ENCODE measurements at regions not wholly inside any gene's neighbourhood (a gene's known extent, or its start where the extent isn't known, plus 50 kb on each side); places are given as distances from the start of the nearest gene placed in this dataset.

DNA sequence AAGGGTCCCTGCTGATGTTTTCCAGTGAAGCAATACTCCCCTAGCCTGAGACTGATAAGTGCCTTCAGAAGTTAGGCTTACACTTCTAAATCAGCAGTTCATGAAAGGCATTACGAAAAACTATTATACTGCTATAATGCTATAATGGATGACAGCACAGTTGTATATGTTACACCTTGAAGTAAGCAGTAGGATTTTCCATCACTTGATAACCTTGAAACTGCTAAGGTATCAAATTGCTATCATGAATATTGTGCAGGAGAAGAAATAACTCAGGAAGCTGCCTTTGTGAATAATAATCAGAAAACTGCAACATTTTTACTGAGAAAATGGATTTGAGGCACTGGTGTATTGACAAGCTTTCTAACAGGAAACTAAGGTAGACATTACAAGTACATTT, 142.3 kb downstream of the HNMT start:
- no peak overlapping the region for H3K4me3 ChIP-seq (ENCODE audit: low read length in 3 of 3)
- no peaks in the 10 kb centered on the region for H3K4me1 ChIP-seq (ENCODE audit: control insufficient read depth in 2 of 3, insufficient read depth in 2 of 3, low read depth in 1 of 3, low read length in 3 of 3)
- no peaks in the 10 kb centered on the region for H3K27me3 ChIP-seq (ENCODE audit: control insufficient read depth, insufficient read depth, low read length)
- TF ChIP-seq, protein P1, sequence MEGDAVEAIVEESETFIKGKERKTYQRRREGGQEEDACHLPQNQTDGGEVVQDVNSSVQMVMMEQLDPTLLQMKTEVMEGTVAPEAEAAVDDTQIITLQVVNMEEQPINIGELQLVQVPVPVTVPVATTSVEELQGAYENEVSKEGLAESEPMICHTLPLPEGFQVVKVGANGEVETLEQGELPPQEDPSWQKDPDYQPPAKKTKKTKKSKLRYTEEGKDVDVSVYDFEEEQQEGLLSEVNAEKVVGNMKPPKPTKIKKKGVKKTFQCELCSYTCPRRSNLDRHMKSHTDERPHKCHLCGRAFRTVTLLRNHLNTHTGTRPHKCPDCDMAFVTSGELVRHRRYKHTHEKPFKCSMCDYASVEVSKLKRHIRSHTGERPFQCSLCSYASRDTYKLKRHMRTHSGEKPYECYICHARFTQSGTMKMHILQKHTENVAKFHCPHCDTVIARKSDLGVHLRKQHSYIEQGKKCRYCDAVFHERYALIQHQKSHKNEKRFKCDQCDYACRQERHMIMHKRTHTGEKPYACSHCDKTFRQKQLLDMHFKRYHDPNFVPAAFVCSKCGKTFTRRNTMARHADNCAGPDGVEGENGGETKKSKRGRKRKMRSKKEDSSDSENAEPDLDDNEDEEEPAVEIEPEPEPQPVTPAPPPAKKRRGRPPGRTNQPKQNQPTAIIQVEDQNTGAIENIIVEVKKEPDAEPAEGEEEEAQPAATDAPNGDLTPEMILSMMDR (IDR thresholded peaks at IDR 0.05; ENCODE audit: borderline replicate concordance, extremely low read depth, insufficient read depth), result no peak
- H3K9ac ChIP-seq (ENCODE audit: low read length in 3 of 3), result no peak overlapping the region
- FAIRE-seq, result no peak
- no peak overlapping the region for H3K27ac ChIP-seq (ENCODE audit: low read depth in 2 of 2, low read length in 2 of 2)
- H3K9me3 ChIP-seq (ENCODE audit: control insufficient read depth in 2 of 3, insufficient read depth in 1 of 3, low read length in 3 of 3), result no peaks in the 10 kb centered on the region
- intact Hi-C loops (cut with DNase I), result no loop called here
- no peak for DNase-seq
- no peaks in the 10 kb centered on the region for H3K36me3 ChIP-seq (ENCODE audit: control insufficient read depth in 2 of 3, insufficient read depth in 3 of 3, low read length in 3 of 3)

- Histone ChIP-seq H3K4me1 (ENCODE audit: control insufficient read depth in 2 of 3, insufficient read depth in 2 of 3, low read depth in 1 of 3, low read length in 3 of 3) (no peaks in the 10 kb centered on the region), H3K9me3 (ENCODE audit: control insufficient read depth in 2 of 3, insufficient read depth in 1 of 3, low read length in 3 of 3) (no peaks in the 10 kb centered on the region), H3K27me3 (ENCODE audit: control insufficient read depth, insufficient read depth, low read length) (no peaks in the 10 kb centered on the region), H3K36me3 (ENCODE audit: control insufficient read depth in 2 of 3, insufficient read depth in 3 of 3, low read length in 3 of 3) (no peaks in the 10 kb centered on the region), H3K9ac (ENCODE audit: low read length in 3 of 3) (no peak overlapping the region), H3K27ac (ENCODE audit: low read depth in 2 of 2, low read length in 2 of 2) (no peak overlapping the region), H3K4me3 (ENCODE audit: low read length in 3 of 3) (no peak overlapping the region)
- DNase-seq, result no peak
- no peak for FAIRE-seq
- TF ChIP-seq, protein P1 (IDR thresholded peaks at IDR 0.05; ENCODE audit: borderline replicate concordance, extremely low read depth, insufficient read depth), result no peak
- intact Hi-C loops (cut with DNase I), result no loop called here
These were observed 143.0 kb downstream of the HNMT start for GRCh38 chr2:138107288-138107687.

DNA sequence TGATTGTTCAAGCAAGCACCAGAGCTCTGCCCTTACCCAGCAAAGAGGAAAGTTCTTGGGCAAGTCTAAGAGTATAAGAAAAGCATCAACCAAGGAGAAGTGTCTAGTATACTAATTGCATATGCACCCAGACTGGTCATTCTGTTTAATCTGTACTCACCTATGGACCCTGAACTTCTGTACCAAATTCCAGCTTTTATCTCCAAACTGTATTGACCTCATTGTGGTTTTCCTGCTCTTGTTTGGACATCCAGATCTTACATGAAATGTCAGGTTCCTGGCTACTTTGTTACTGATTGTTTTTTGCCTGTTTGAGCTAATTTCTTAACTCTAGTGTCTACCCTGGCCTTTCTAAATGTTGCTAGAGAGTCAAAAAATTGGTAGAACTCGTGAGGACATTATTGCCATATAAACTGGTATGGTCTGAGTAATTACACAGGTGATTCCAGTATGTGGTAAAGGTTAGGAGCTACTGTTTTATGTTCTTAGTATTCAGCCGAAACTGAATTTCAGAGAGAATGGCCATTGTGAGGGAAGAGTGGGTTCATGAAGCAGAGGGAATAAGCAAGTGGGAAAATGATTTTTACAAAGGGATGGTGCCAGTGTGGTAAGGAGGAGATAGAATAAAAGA, 146.3 kb downstream of the HNMT start:
- TF ChIP-seq, protein P1 (IDR thresholded peaks at IDR 0.05; ENCODE audit: borderline replicate concordance, extremely low read depth, insufficient read depth), result no peak
- Histone ChIP-seq H3K4me1 (ENCODE audit: control insufficient read depth in 2 of 3, insufficient read depth in 2 of 3, low read depth in 1 of 3, low read length in 3 of 3) (no peaks in the 10 kb centered on the region), H3K4me3 (ENCODE audit: low read length in 3 of 3) (no peak overlapping the region), H3K36me3 (ENCODE audit: control insufficient read depth in 2 of 3, insufficient read depth in 3 of 3, low read length in 3 of 3) (no peaks in the 10 kb centered on the region), H3K27me3 (ENCODE audit: control insufficient read depth, insufficient read depth, low read length) (no peaks in the 10 kb centered on the region), H3K9ac (ENCODE audit: low read length in 3 of 3) (no peak overlapping the region), H3K9me3 (ENCODE audit: control insufficient read depth in 2 of 3, insufficient read depth in 1 of 3, low read length in 3 of 3) (no peaks in the 10 kb centered on the region), H3K27ac (ENCODE audit: low read depth in 2 of 2, low read length in 2 of 2) (no peak overlapping the region)
- intact Hi-C loops (cut with DNase I), result no loop called here
- no peak for DNase-seq
- no peak for FAIRE-seq

DNA sequence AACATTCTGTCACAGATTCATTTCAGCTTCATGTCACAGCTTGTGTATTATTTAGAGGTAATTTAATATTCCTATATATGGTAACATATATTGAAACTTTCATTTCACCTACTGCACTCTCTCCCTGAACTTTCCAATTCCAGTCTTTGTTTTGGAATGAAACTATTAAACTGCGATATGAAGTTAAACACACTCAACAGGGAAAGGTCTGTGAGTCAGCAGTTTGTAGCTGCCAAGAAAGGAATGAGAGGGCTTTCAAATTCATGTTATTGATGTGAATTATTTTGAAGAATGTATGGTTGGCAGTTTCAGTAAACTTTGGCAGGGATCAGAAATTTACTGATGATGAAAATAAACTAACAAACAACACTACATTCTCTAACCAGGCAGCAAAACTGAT, 148.3 kb downstream of the HNMT start:
- intact Hi-C loops (cut with DNase I), result no loop called here
- H3K9ac ChIP-seq (ENCODE audit: low read length in 3 of 3), result no peak overlapping the region
- no peak overlapping the region for H3K4me3 ChIP-seq (ENCODE audit: low read length in 3 of 3)
- TF ChIP-seq, protein P1 (IDR thresholded peaks at IDR 0.05; ENCODE audit: borderline replicate concordance, extremely low read depth, insufficient read depth), result no peak
- DNase-seq (no peak), FAIRE-seq (no peak)
- no peaks in the 10 kb centered on the region for H3K36me3 ChIP-seq (ENCODE audit: control insufficient read depth in 2 of 3, insufficient read depth in 3 of 3, low read length in 3 of 3)
- no peaks in the 10 kb centered on the region for H3K27me3 ChIP-seq (ENCODE audit: control insufficient read depth, insufficient read depth, low read length)
- H3K9me3 ChIP-seq (ENCODE audit: control insufficient read depth in 2 of 3, insufficient read depth in 1 of 3, low read length in 3 of 3), result no peaks in the 10 kb centered on the region
- no peak overlapping the region for H3K27ac ChIP-seq (ENCODE audit: low read depth in 2 of 2, low read length in 2 of 2)
- no peaks in the 10 kb centered on the region for H3K4me1 ChIP-seq (ENCODE audit: control insufficient read depth in 2 of 3, insufficient read depth in 2 of 3, low read depth in 1 of 3, low read length in 3 of 3)
